H1 (cell line): ENCODE measurements at regions not wholly inside any gene's neighbourhood (a gene's known extent, or its start where the extent isn't known, plus 50 kb on each side); places are given as distances from the start of the nearest gene placed in this dataset.

ENCODE experiments used
- CTCF ChIA-PET: fragments of 300-600 bp; sonication (Branson Sonifier 250); formaldehyde crosslinking; loops from one replicate; lab custom pipeline; 2021; ENCODE audit not compliant: partially characterized antibody; lab: Charles Lee
- POLR2A ChIA-PET: fragments of 300-600 bp; sonication (Branson Sonifier 250); formaldehyde crosslinking; loops from one replicate; lab custom pipeline; 2021; ENCODE audit warnings: inconsistent platforms; ENCODE audit not compliant: partially characterized antibody; lab: Charles Lee
- DNase-seq, 2 experiments: peaks; one replicate each; pipeline versions ENCODE4 v3.0.0 to v3.0.0-alpha.2; 2010 to 2022; ENCODE audit warnings: low spot score in 2 of 2, low read depth in 1 of 2, mixed read lengths in 1 of 2
- FAIRE-seq: peaks from 2 replicates; lab custom pipeline; 2011; peaks lifted over from hg19 to GRCh38; lab: Jason Lieb, UNC
- H2AFZ ChIP-seq: 2 replicates; pipeline ENCODE4 v1.8.1; 2012; ENCODE audit warnings: low read length, inconsistent platforms
- H2AK5ac ChIP-seq: 2 replicates; pipeline ENCODE4 v1.6.1; 2013; ENCODE audit warnings: low read depth, low read length
- H2BK120ac ChIP-seq: replicated peaks from 2 replicates; pipeline ENCODE3; 2013; ENCODE audit warnings: low read depth, low read length, inconsistent platforms
- H2BK12ac ChIP-seq: 2 replicates; pipeline ENCODE4 v1.6.1; 2013; ENCODE audit warnings: low read depth, low read length
- H2BK15ac ChIP-seq: 2 replicates; pipeline ENCODE4 v1.6.1; 2013; ENCODE audit warnings: low read length
- H2BK20ac ChIP-seq: 2 replicates; pipeline ENCODE4 v1.6.1; 2013; ENCODE audit warnings: low read length
- H2BK5ac ChIP-seq: 2 replicates; pipeline ENCODE4 v1.6.1; 2013; ENCODE audit warnings: low read depth, low read length
- H3K14ac ChIP-seq: 2 replicates; pipeline ENCODE4 v1.6.1; 2013; ENCODE audit warnings: inconsistent platforms; ENCODE audit not compliant: insufficient read length
- H3K18ac ChIP-seq: 2 replicates; pipeline ENCODE4 v1.6.1; 2013; ENCODE audit warnings: low read length; ENCODE audit errors: extremely low read depth
- H3K23ac ChIP-seq: 2 replicates; pipeline ENCODE4 v1.6.1; 2013; ENCODE audit warnings: inconsistent platforms; ENCODE audit not compliant: insufficient read length
- H3K23me2 ChIP-seq: 2 replicates; pipeline ENCODE4 v1.6.1; 2013; ENCODE audit warnings: low read depth, low read length
- H3K27ac ChIP-seq: 2 replicates; pipeline ENCODE4 v1.6.1; 2011; ENCODE audit warnings: low read depth, low read length, inconsistent platforms
- H3K27me3 ChIP-seq, 4 experiments: replicated peaks in 1 of 4; 1 replicate in 1 of 4; 2 replicates in 3 of 4; pipeline versions ENCODE4 v1.6.1 to v1.8.1; 2011 to 2013; ENCODE audit warnings: low read length in 3 of 4, mild to moderate bottlenecking in 3 of 4, inconsistent platforms in 2 of 4, mixed read lengths in 2 of 4, moderate library complexity in 1 of 4; ENCODE audit not compliant: control insufficient read depth in 3 of 4, insufficient read depth in 3 of 4; ENCODE audit errors: extremely low read depth in 1 of 4
- H3K36me3 ChIP-seq, 4 experiments: 2 replicates each; pipeline versions ENCODE4 v1.6.1 to v1.8.1; 2011 to 2013; ENCODE audit warnings: mild to moderate bottlenecking in 4 of 4, low read length in 3 of 4, moderate library complexity in 2 of 4, control low read depth in 1 of 4, inconsistent platforms in 1 of 4; ENCODE audit not compliant: insufficient read depth in 4 of 4, control insufficient read depth in 2 of 4
- H3K4ac ChIP-seq: replicated peaks from 2 replicates; pipeline ENCODE3; 2013; ENCODE audit warnings: low read length, low read depth, mixed read lengths, inconsistent platforms; ENCODE audit not compliant: insufficient read length
- H3K4me1 ChIP-seq, 4 experiments: replicated peaks in 1 of 4; 1 replicate in 1 of 4; 2 replicates in 3 of 4; pipeline versions ENCODE4 v1.6.1 to v1.8.1; 2011 to 2013; ENCODE audit warnings: low read length in 3 of 4, inconsistent platforms in 2 of 4, mixed read lengths in 1 of 4; ENCODE audit not compliant: insufficient read depth in 4 of 4, control insufficient read depth in 3 of 4
- H3K4me2 ChIP-seq, 2 experiments: 2 replicates each; pipeline versions ENCODE4 v1.6.1 to v1.8.1; 2011 to 2013; ENCODE audit warnings: low read depth in 2 of 2, low read length in 2 of 2, control low read depth in 1 of 2, inconsistent platforms in 1 of 2, mild to moderate bottlenecking in 1 of 2; ENCODE audit not compliant: insufficient read depth in 1 of 2
- H3K4me3 ChIP-seq, 4 experiments: fragments of 200-600, 300-600 bp in 1 of 4; sonication (generic), shearing (Covaris generic), sonication (Bioruptor Twin) in 1 of 4; 2 replicates each; pipeline versions ENCODE4 v1.5.1 to v1.8.1; 2011 to 2016; ENCODE audit warnings: low read length in 4 of 4, low read depth in 3 of 4, control low read depth in 2 of 4, inconsistent platforms in 2 of 4, mild to moderate bottlenecking in 2 of 4, mixed read lengths in 1 of 4, moderate library complexity in 1 of 4; ENCODE audit not compliant: insufficient read depth in 2 of 4; ENCODE audit errors: extremely low read depth in 1 of 4
- H3K56ac ChIP-seq: replicated peaks from 2 replicates; pipeline ENCODE3; 2013; ENCODE audit warnings: low read depth, mild to moderate bottlenecking, mixed read lengths, low read length, inconsistent platforms; ENCODE audit not compliant: insufficient read length
- H3K79me1 ChIP-seq: 2 replicates; pipeline ENCODE4 v1.6.1; 2013; ENCODE audit warnings: low read depth, low read length, control low read depth
- H3K79me2 ChIP-seq, 2 experiments: 2 replicates each; pipeline versions ENCODE4 v1.6.1 to v1.8.1; 2012 to 2013; ENCODE audit warnings: low read length in 2 of 2, mild to moderate bottlenecking in 2 of 2, inconsistent platforms in 1 of 2; ENCODE audit not compliant: insufficient read depth in 2 of 2, control insufficient read depth in 1 of 2
- H3K9ac ChIP-seq, 4 experiments: replicated peaks in 1 of 4; 1 replicate in 1 of 4; 2 replicates in 3 of 4; pipeline versions ENCODE4 v1.6.1 to v1.8.1; 2011 to 2013; ENCODE audit warnings: low read depth in 3 of 4, low read length in 3 of 4, control low read depth in 2 of 4, mild to moderate bottlenecking in 2 of 4, moderate library complexity in 2 of 4, inconsistent platforms in 1 of 4; ENCODE audit errors: extremely low read depth in 1 of 4
- H3K9me3 ChIP-seq, 2 experiments: 2 replicates each; pipeline versions ENCODE4 v1.6.1 to v1.8.1; 2012 to 2013; ENCODE audit warnings: mild to moderate bottlenecking in 2 of 2, moderate library complexity in 2 of 2, control low read depth in 1 of 2, inconsistent platforms in 1 of 2, low read depth in 1 of 2, low read length in 1 of 2, mixed read lengths in 1 of 2; ENCODE audit not compliant: insufficient read depth in 2 of 2
- H4K20me1 ChIP-seq, 2 experiments: replicated peaks in 1 of 2; 2 replicates each; pipeline versions ENCODE3 to v1.8.1; 2011 to 2013; ENCODE audit warnings: inconsistent platforms in 2 of 2, low read length in 2 of 2, mild to moderate bottlenecking in 1 of 2; ENCODE audit not compliant: insufficient read depth in 2 of 2, control insufficient read depth in 1 of 2
- H4K5ac ChIP-seq: 2 replicates; pipeline ENCODE4 v1.6.1; 2013; ENCODE audit warnings: low read length, low read depth, mixed read lengths, inconsistent platforms; ENCODE audit not compliant: insufficient read length
- H4K8ac ChIP-seq: 2 replicates; pipeline ENCODE4 v1.8.0; 2013; ENCODE audit warnings: mild to moderate bottlenecking, moderate library complexity, low read length, inconsistent platforms; ENCODE audit not compliant: insufficient read depth; ENCODE audit errors: extremely low read depth
- H4K91ac ChIP-seq: replicated peaks from 2 replicates; pipeline ENCODE3; 2013; ENCODE audit warnings: low read length, mixed read lengths, inconsistent platforms; ENCODE audit not compliant: insufficient read length
- BRCA1 ChIP-seq: IDR thresholded peaks from 2 replicates; pipeline ENCODE4 v1.6.1; 2012; ENCODE audit warnings: low read depth, low read length, improper control_type of control experiment
- CBX5 ChIP-seq: fragments of 300-800, 300-1000 bp; sonication (generic); IDR thresholded peaks from 2 replicates; pipeline ENCODE4 v1.7.1; 2016; ENCODE audit warnings: antibody characterized with exemption, low read length, low read depth
- CEBPB ChIP-seq: IDR thresholded peaks from 2 replicates; pipeline ENCODE4 v1.6.1; 2012; ENCODE audit warnings: low read depth, low read length
- EGR1 ChIP-seq: IDR thresholded peaks from 2 replicates; pipeline ENCODE4 v1.6.1; 2011; ENCODE audit warnings: low read depth, low read length, borderline replicate concordance
- NRF1 ChIP-seq: IDR thresholded peaks from 2 replicates; pipeline ENCODE4 v1.6.1; 2011; ENCODE audit warnings: mild to moderate bottlenecking, low read depth, low read length, improper control_type of control experiment
- RFX5 ChIP-seq: IDR thresholded peaks from 2 replicates; pipeline ENCODE4 v1.6.1; 2011; ENCODE audit warnings: low read depth, low read length, improper control_type of control experiment, borderline replicate concordance
- RXRA ChIP-seq: IDR thresholded peaks from 2 replicates; pipeline ENCODE4 v1.6.1; 2011; ENCODE audit warnings: low read depth, mild to moderate bottlenecking, low read length, moderate library complexity; ENCODE audit not compliant: insufficient read depth
- ZNF274 ChIP-seq: IDR thresholded peaks from 2 replicates; pipeline ENCODE4 v1.7.0; 2012; ENCODE audit warnings: low read length, borderline replicate concordance; ENCODE audit errors: extremely low read depth
- WGBS, 2 experiments: shearing (Covaris generic) in 1 of 2; methylation state at CpG; one replicate each; pipeline versions ENCODE4 v1.1.6 to v1.1.7; 2013 to 2015; ENCODE audit warnings: low lambda C conversion rate in 2 of 2, mixed read lengths in 2 of 2, inconsistent platforms in 1 of 2, low coverage in 1 of 2, missing lambda C conversion rate in 1 of 2; ENCODE audit not compliant: insufficient replicate concordance in 2 of 2, insufficient coverage in 1 of 2, insufficient read length in 1 of 2; ENCODE audit errors: extremely low coverage in 1 of 2, missing lambda C conversion rate in 1 of 2; 5-methylcytosine and 5-hydroxymethylcytosine counted together

- Histone ChIP-seq H4K91ac (no peak overlapping the region), H3K4me2 (no peak overlapping the region), H3K14ac (no peak overlapping the region), H4K20me1 (no peaks in the 10 kb centered on the region), H3K4ac (no peak overlapping the region), H2AFZ (no peak overlapping the region), H2BK5ac (no peak overlapping the region), H3K79me2 (no peaks in the 10 kb centered on the region), H2BK15ac (no peak overlapping the region), H3K79me1 (no peaks in the 10 kb centered on the region), H3K23ac (no peak overlapping the region), H4K5ac (no peak overlapping the region), H3K9ac (no peak overlapping the region), H2BK20ac (no peak overlapping the region), H4K8ac (no peak overlapping the region), H3K27ac (no peak overlapping the region), H3K4me1 (peaks cover 0 to 7% (median 4%) of the 10 kb centered on the region in 4 experiments; a peak in 3 of 7 replicates), H3K36me3 (no peaks in the 10 kb centered on the region), H2BK120ac (no peak overlapping the region), H3K56ac (no peak overlapping the region), H3K23me2 (no peaks in the 10 kb centered on the region), H3K9me3 (no peaks in the 10 kb centered on the region), H3K27me3 (no peaks in the 10 kb centered on the region), H3K18ac (no peak overlapping the region), H2AK5ac (no peak overlapping the region), H2BK12ac (no peak overlapping the region), H3K4me3 (no peak overlapping the region)
- WGBS, 2 experiments = 91% methylated on average over 8 of the region's 8 CpGs; no CpG with 5 or more reads in 1 of the 2 experiments
- TF ChIP-seq NRF1 (no peak), BRCA1 (no peak), RFX5 (no peak), CEBPB (no peak), CBX5 (no peak), ZNF274 (no peak), RXRA (no peak), EGR1 (no peak)
- CTCF ChIA-PET = no interaction called here
- no peak for DNase-seq
- no peak for FAIRE-seq
- POLR2A ChIA-PET = no interaction called here
Observed at GRCh38 chr4:180788729-180789128, 1454.5 kb upstream of the TENM3 start.
